ENCODE measurements at regions not wholly inside any gene's neighbourhood (a gene's known extent, or its start where the extent isn't known, plus 50 kb on each side); places are given as distances from the start of the nearest gene placed in this dataset.

- no peak overlapping the region for H3K27ac ChIP-seq
- H3K27me3 ChIP-seq: no peaks in the 10 kb centered on the region
- intact Hi-C loops (cut with DNase I): no loop called here
- DNase-seq: no peak
- no peaks in the 10 kb centered on the region for H3K9me3 ChIP-seq
- TF ChIP-seq CTCF (IDR thresholded peaks at IDR 0.05) (no peak), EP300 (IDR thresholded peaks at IDR 0.05) (no peak), POLR2A (IDR thresholded peaks at IDR 0.05) (no peak)
- H3K36me3 ChIP-seq: no peaks in the 10 kb centered on the region
- 75 to 81% (median 78%) methylated on average over 7 of the region's 7 CpGs for WGBS, 3 donors
- H3K4me3 ChIP-seq: no peak overlapping the region
- H3K4me1 ChIP-seq (ENCODE audit: insufficient read depth): no peaks in the 10 kb centered on the region
Measured at GRCh38 chr13:33686772-33687480, 131.0 kb upstream of the RFC3 start.

- Histone ChIP-seq H3K9me3 (no peaks in the 10 kb centered on the region), H3K4me1 (ENCODE audit: insufficient read depth) (no peaks in the 10 kb centered on the region), H3K27ac (no peak overlapping the region), H3K4me3 (no peak overlapping the region), H3K27me3 (no peaks in the 10 kb centered on the region), H3K36me3 (no peaks in the 10 kb centered on the region)
- intact Hi-C loops (cut with DNase I): no loop called here
- WGBS, 3 donors: 83 to 95% (median 90%) methylated on average over 10 of the region's 10 CpGs
- DNase-seq: no peak
- TF ChIP-seq CTCF (IDR thresholded peaks at IDR 0.05) (no peak), POLR2A (IDR thresholded peaks at IDR 0.05) (no peak), EP300 (IDR thresholded peaks at IDR 0.05) (no peak)
Measured at GRCh38 chr13:33690354-33690753, 127.6 kb upstream of the RFC3 start.

GRCh38 chr13:33691980-33692379 is 126.0 kb upstream of the RFC3 start:
- Histone ChIP-seq H3K4me3 (no peak overlapping the region), H3K27ac (no peak overlapping the region), H3K36me3 (no peaks in the 10 kb centered on the region), H3K27me3 (no peaks in the 10 kb centered on the region), H3K4me1 (ENCODE audit: insufficient read depth) (no peaks in the 10 kb centered on the region), H3K9me3 (no peaks in the 10 kb centered on the region)
- WGBS, 3 donors: 88 to 95% (median 94%) methylated on average over 11 of the region's 11 CpGs
- no peak for TF ChIP-seq EP300 (IDR thresholded peaks at IDR 0.05)
- no peak for TF ChIP-seq CTCF (IDR thresholded peaks at IDR 0.05)
- TF ChIP-seq POLR2A (IDR thresholded peaks at IDR 0.05): no peak
- intact Hi-C loops (cut with DNase I): no loop called here
- no peak for DNase-seq

- H3K36me3 ChIP-seq: no peaks in the 10 kb centered on the region
- H3K27ac ChIP-seq: no peak overlapping the region
- H3K27me3 ChIP-seq: no peaks in the 10 kb centered on the region
- H3K4me3 ChIP-seq: no peak overlapping the region
- TF ChIP-seq POLR2A (IDR thresholded peaks at IDR 0.05) (no peak), EP300 (IDR thresholded peaks at IDR 0.05) (no peak), CTCF (IDR thresholded peaks at IDR 0.05) (no peak)
- 49 to 61% (median 49%) methylated on average over 2 of the region's 2 CpGs for whole genome bisulfite sequencing, 3 donors
- DNase-seq: no peak
- H3K4me1 ChIP-seq (ENCODE audit: insufficient read depth): no peaks in the 10 kb centered on the region
- intact Hi-C loops (cut with DNase I): no loop called here
- no peaks in the 10 kb centered on the region for H3K9me3 ChIP-seq
Measured at GRCh38 chr13:33692531-33692930, 125.4 kb upstream of the RFC3 start.

Data from ovary (tissue), 7 donors.